ENCODE measurements at regions not wholly inside any gene's neighbourhood (a gene's known extent, or its start where the extent isn't known, plus 50 kb on each side); places are given as distances from the start of the nearest gene placed in this dataset.

DNA sequence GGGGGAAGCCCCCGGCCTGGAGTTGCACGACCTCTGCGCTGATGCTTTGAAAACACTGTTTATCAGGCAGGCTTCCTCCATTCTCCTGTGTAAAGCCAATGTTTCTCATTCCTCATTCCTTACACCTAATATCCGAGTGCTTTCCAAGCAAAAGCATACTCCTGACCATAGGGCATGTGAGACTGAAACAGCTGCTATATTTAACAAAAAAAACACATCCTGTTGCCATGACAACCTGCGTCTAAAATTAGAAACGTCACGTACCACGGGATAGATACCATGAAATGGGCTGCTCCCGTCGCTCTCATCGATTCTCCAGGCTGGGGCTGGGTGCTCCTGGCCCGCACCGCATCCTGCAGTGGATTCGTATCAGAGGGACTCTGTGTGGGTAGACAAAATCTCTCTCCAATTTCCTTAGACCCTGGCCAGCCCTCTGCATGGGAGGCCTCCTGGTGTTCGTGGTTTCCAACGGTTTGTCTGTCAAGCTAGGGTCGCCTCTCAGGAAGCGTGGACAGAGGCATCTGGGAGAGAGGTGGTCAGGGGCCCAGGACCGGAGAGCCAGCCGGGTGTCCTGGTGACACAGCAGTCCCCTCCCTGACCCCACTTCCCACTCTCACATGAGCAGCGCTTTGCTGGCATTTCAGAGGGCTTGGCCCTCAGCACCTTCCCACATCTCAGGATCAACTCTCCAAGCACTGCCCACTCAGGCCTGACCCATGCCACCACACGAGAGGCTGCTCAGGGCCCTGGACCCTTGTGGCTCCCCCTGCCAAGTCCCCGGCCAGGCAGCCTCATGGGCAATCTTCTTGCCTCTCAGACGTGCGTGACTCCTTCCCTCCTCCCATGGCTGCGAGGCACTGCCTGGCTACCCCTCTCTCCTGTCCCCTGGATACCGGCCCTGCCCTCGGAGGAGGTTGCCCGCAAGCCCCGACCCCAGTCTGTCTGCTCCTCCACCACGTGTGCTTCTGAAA, 268.1 kb downstream of the NDUFA10 start:
- no peak for DNase-seq

DNA sequence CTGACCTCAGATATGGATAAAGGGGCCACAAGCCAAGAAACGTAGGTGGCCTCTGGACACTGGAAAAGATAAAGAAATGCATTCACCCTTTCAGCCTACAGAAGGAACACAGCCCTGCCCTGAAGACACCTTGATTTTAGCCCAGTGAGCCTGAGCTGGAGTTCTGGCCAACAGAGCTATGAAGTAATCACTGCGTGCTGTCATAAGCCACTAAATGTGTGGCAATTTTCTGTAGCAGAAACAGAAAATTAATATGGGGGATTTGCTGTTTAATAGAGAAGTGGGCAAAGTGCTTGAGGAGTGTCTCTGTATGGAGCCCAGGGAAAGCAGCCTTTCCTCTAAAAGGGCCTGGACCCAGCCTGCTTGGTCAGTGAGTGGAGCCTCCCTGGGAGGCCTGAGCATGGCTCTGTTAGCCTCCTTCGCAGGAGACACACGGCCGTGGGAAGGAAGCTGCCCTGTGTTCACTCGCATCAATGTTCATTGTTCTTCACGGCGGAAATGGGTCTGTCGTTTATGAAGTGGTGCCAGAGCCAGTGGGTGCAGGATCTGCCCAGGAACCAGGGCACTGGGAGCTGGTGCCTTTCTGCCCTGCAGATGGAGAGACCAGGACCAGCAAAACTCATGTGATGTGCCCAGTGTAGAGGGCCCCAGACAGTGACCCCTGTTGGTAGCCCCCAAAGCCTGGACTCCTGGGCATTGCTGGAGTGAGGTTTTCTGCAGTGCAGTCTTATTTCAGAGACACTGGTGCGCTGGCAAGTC, 268.9 kb downstream of the NDUFA10 start:
- DNase-seq, result no peak

DNA sequence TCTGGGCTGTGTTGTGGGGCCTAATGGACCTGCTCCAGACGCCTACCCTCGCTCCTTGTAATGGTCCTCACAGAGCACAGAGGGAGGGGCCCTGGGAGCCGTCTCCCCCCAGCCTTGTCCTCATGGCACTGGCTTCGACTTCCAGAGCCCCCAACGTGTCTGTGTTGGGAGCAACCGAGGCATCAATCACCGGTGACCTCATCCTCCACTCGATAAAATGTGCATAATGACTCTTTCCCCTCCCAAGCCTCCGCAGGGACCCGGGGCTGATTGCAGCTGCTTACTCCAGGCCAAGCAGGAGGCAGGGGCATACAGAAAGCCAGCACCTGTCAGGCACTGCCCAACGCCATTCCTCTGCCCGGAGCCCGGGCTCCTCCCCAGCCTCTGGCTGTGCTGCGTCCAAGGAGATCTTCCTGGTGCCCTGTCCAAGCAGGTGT, 271.7 kb downstream of the NDUFA10 start:
- no peak for DNase-seq

GRCh38 chr2:239752951-239753350, 272.2 kb downstream of the NDUFA10 start:
- no peak for DNase-seq

DNA sequence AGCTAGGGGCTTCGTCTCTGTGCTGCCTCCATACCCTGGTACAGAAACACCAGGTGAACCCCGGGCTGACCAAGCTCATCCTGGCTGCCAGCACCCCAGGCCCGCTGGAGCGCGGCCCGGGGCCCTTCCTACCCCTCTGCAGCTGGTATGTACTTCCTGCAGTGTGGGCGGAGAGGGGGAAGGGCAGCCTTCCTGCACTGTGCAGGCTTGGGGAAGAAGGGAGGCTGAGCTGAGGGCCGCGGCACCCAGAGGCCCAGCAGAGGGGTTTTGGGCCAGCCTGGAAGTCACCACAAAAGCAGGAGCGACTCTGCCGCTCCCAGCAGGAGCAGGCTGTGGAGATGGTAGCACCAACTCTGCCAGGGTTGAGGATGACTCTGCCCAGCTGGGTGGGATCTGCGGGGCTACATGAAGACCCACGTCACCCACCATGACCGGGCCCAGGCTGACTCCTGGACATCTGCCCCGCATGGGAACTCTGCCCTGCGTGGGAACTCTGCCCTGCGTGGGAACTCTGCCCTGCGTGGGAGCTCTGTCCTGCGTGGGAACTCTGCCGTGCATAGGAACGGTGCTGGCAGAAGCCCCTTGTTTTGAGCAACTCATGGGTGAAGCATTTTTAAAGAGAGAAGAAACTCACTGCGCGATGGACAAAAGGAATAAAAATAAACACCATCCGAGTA, 273.3 kb downstream of the NDUFA10 start:
- peak; percentile 30 for DNase-seq

DNA sequence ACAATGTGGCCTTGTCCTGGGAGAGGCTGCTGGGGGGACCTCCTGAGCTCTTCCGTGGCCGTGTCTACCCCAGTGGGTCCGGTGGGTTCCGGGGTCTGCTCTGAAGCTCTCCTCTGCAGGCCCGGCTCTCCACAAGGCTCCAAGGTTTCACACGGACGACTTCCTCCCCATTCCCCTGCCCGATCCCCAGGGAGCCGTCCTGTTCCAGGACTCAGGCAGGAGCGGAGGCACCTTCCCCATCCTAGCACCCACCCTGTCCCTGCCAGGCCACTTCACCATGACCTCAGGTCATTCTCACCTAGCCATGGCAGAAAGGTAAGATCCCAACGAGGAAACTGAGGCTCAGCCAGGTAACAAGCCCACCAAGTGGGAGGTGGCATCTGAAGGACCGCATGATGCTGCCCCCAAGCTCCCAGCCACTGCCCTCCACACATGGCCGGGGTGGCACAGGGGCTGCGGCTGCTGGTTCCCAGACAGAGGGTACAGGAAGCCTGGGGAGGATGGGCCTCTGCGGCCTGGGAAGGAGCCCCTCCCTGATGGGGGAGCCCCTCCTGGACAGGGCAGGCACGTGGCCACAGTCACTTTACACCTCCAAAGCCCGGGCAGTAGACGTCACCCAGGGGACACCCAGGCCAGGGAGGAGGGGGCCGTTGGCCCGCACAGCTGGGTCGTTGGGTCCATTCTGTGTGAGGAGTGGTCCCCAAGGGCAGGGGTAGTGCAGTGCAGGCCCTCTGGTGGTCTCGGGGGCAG, 274.0 kb downstream of the NDUFA10 start:
- no peak for DNase-seq

DNA sequence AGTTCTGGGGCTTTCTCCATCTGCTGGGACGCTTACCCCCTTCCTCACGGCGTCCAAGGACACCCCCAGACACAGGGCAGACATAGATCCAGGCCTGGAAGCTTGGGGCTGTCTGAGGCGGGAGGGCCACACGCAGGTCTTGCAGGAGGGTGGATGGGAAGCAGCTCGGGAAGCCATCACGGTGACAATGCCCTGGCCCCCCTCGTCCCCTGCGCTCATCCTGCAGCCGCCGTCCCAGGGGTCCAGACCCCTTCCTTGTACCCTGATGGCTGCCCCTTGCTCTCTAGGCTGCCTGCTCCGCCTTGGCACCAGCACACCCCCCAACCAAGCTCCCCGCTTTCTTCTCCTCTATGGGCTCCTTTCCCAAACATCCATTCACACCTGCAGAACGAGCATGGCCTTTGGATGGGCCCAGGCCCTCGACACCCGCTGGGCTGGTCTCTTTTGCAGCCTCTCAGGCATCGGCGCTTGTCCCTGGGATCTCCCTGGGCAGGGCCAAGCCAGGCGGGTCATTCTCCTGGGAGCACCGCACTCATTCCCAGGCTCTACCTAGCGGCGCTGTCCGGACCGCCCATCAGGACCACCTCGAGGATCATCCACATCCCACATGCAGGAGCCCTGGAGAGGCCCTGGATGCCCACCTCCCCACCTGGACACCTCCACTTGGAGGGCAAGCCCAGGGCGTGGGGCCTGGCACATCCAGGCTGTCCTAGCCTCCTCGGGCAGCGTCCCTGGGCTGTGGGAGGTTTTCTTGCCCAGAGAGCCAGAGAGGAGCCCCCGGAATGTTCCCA, 274.9 kb downstream of the NDUFA10 start:
- DNase-seq, result no peak

DNA sequence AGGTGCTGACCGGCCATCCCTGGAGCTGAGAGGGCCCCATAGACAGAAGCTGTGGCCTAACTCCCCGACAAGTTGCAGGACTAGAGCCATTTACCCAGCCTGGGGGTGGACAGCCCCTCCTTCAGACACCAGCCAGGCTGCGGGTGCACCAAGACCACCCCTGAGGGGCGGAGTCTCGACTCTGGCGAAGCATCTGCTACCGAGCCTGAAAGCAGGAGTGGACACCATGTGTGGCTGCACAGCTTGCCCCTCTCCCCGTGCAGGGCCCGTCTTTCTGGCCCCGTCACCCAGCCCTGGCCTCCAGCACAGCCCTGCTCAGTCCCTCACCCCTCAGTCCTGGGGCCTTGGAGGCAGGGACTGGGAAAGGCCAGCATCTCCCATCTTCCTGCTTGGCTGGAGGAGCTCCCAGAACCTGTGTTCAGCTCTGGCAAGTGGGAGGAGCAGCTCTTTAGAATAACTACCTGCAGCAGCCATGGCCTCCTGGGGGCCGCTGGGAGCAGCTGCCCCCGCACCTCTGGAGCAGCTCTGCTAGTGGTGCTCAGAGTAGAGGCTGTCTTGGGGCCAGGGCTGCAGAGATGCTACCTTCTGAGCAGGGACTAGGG, 275.8 kb downstream of the NDUFA10 start:
- DNase-seq, result no peak

DNA sequence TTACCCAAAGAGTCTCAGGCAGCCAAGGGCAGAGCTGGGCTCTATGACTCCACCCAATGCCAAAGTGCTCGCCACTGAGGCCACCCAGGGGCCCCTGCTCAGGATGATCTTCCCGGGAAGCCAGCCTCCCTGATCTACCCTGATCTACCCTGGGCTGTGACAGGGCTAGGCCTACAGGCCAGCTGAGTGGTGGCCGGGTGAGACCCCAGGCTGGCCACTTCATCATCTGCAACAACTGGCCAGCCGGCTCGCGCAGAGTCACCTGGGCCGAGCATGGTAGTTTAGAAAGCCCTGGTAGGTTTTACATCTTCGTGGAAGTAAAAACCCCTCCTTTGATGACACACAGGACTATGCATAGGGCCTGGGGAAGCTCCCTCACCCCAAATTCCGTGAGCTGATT, 276.3 kb downstream of the NDUFA10 start:
- DNase-seq, result no peak

- DNase-seq, result no peak
Measured at GRCh38 chr2:239747771-239748170, 277.4 kb downstream of the NDUFA10 start.

GRCh38 chr2:239747274-239747673, 277.9 kb downstream of the NDUFA10 start:
- DNase-seq, result no peak

DNA sequence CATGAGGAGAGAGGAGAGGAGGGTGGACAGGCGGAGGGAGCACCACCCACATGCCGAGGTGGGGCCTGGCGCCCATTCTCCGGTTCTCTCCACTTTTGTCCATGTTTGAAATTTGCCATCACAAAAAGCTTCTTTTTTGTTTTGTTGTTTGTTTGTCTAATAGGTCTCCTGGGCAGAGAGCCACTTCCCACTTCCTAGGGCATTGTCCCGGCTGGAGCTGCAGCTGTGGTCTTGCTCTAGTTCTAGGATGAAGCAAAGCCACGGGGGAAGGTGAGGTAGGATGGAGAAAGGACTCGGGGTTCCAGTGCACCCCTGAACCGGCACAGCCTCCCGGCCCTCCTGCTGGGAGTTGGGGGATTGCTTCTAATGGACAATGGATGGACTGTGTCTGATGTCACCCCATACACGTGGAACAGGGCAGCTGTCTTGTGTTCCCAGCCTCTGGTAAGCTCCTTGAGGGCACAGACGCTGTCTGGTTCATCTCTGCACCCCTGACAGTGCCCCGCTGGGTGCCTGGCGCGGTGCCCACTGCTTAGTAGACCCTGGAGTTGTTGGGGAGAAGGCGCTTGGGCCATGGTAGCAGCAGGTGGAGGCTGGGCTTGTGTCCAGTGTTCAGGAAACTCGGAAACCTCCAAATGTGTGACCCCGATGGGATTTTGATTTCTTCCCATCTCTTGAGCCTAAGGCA, 278.4 kb downstream of the NDUFA10 start:
- no peak for DNase-seq

DNA sequence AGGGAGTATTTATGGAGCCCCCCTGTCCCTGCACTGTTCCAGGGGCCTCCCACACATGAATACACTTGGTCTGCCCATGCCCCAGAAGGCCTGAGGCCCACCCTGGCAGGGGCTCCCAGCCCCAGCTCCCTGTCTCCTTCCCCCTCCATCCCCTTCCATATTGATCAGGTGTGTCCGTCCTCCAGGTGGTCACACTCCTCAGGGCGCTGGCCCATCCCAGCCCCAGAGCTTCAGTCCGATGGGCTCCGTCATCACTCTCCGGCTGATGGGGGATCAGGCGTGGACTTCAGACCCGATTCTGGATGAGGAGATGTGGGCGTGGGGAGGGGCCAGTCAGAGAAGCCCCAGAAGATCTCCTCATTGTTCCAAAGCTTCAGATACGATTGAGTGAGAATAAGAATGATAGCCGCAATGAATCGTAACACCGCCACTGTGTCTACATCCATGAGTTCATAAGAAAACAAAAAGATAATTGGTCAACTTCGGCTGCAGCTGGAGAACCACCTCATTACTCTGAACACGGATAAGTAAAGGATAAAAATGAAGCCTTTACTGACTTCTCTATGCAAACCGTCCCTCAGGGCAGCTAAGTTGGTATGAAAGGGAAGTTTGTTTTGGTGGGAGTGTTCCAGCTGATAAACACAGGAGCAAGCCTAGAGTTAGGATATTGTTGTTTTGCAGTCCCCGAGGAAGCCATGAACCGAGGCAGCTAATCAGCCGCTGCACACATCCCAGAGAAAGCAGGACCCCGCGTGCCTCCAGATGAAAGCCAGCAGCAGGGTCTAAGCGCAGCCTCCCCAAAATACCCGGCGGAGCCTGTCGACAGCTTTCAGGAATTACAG, 279.5 kb downstream of the NDUFA10 start:
- no peak for DNase-seq

DNA sequence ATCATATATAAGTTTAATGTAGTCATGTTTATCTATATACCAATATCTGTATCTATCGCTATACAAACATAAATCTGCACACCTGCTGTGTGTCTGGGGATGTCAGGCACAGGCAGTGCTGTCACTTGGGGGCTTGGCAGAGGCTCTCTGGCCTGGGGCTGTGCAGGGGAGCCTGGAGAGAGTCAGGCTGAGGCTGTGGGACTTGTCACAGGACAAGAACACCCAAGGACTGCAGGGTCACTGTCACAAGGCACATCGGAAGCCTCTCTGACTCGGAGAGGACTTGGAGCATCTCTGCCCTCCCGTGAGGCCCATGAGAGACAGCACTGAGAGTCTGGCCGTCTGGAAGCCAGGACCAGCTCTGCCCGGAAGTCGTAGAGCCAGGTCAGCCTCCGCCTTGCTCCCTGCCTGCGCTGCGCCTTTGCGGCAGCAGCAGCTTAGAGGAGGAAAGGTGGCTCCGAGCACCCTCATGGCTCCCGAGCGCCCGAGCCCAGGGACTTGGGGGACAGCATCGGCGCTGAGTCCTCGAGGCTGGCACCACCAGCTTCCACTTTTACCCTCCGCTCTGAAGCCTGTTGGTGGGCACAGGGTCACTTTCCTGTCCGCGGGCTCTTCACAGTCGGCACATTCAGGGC, 280.3 kb downstream of the NDUFA10 start:
- DNase-seq, result no peak

DNA sequence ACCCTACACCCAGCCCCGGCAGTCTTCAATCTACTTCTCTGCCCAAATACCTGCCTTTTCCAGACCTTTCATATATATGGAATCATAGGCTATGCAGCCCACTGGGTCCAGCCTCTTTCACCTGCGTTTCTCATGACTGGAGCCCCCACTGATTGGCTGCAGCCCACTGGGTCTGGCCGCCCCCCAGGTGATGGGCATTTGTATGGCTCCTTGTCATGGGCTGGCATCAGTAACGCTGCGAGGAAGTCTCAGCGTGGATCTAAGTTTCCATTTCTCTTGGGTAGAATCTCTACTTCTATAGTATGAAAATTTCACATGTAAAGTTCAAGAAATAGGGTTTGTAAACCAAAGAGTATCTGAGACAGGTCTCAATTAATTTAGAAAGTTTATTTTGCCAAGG, 281.9 kb downstream of the NDUFA10 start:
- no peak for DNase-seq

DNA sequence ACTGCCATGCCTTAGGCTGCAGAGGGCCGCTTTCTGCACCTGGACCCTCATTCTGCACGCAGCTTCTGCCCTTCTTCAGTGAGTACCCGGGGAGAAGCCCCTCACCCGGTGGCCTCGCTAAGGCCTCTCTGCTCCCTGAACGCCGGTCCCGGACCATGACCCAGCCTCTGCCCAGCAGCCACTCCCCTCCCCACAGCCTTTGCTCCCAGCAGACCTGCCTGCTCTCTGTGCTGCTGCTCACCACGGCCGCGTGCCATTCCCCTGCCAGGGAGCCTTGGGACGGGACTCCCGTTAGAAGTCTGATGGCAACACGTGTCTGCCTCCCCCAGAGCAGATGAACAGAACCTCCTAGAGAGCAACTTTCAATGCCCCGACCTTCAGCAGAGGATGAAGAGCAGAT, 282.8 kb downstream of the NDUFA10 start:
- DNase-seq, result no peak

GRCh38 chr2:239739206-239739605, 285.9 kb downstream of the NDUFA10 start:
- no peak for DNase-seq

DNA sequence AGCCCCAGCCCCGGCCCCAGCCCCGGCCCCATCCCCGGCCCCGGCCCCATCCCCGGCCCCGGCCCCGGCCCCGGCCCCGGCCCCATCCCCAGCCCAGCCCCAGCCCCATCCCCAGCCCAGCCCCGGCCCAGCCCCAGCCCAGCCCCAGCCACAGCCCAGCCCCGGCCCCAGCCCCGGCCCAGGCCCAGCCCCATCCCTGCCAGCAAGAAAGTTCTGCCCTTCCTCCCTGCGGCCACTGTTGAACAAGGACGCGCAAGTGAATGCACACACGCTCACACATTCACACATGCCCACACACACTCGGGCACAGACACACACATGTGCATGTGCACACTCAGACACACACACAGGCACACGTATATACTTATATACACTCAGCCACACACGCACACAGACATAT, 287.0 kb downstream of the NDUFA10 start:
- no peak for DNase-seq

GRCh38 chr2:239737144-239737463, 288.0 kb downstream of the NDUFA10 start:
- no peak for DNase-seq

All from activated CD8-positive, alpha-beta memory T cell treated with anti-CD3 and anti-CD28 coated beads, Interleukin-2, amount 50 U/mL, for 4 hours (primary cell).